ENCODE measurements at regions not wholly inside any gene's neighbourhood (a gene's known extent, or its start where the extent isn't known, plus 50 kb on each side); places are given as distances from the start of the nearest gene placed in this dataset.
A peak's percentile ranks its signal among the peaks of the same experiment; 100 is the strongest.

DNA sequence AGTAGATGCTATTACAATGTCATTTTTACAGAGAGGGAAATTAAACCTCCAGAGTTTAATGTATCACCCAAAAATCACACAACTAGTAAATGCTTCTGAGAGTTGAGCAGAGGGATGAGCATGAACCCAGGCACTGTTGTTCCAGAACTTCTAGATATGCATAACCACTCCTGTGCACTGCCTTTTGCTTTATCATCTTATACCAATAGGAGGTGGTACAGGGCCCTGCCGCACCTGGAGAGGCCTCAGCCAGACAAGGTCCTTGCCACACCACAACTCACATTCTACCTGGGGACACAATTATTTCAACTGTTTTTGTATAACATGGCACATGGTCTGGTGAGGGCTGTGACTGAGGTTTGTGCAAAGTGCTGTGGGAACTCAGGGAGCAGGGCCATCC, 78.5 kb upstream of the NTRK3 start:
- Histone ChIP-seq H3K36me3 (ENCODE audit: low read depth, missing control alignments) (no peaks in the 10 kb centered on the region), H3K4me1 (no peaks in the 10 kb centered on the region), H3K4me3 (no peak overlapping the region), H3K27ac (no peak overlapping the region), H3K9me3 (no peaks in the 10 kb centered on the region), H3K27me3 (no peaks in the 10 kb centered on the region)
- 82 to 92% methylated on average over 1 of the region's 1 CpG for WGBS, 2 donors
- no peak for TF ChIP-seq POLR2A (IDR thresholded peaks at IDR 0.05)
- TF ChIP-seq, protein P1, sequence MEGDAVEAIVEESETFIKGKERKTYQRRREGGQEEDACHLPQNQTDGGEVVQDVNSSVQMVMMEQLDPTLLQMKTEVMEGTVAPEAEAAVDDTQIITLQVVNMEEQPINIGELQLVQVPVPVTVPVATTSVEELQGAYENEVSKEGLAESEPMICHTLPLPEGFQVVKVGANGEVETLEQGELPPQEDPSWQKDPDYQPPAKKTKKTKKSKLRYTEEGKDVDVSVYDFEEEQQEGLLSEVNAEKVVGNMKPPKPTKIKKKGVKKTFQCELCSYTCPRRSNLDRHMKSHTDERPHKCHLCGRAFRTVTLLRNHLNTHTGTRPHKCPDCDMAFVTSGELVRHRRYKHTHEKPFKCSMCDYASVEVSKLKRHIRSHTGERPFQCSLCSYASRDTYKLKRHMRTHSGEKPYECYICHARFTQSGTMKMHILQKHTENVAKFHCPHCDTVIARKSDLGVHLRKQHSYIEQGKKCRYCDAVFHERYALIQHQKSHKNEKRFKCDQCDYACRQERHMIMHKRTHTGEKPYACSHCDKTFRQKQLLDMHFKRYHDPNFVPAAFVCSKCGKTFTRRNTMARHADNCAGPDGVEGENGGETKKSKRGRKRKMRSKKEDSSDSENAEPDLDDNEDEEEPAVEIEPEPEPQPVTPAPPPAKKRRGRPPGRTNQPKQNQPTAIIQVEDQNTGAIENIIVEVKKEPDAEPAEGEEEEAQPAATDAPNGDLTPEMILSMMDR (IDR thresholded peaks at IDR 0.05), result no peak
- DNase-seq, result no peak
- intact Hi-C loops (cut with DNase I; ENCODE audit: low total_unique reads), result no loop called here

DNA sequence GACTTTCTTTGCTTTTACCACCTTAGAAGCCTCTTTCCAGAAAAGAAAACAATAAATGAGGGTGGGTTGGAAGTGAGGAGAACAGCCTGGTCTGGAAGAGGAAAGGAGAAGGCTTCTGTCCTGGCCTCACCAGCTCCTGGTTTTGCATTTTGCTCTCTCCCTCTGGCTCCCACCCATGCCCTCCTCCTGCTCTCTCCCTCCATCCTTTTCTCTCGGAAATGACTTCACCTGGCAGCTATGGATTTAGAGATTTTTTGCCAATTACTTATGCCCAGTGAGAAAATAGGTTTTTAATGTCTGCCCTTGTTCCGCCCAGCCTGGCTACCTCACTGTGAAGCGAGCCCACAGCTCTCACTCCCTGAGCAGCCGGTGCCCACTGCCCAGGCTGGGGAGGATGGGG, 77.9 kb upstream of the NTRK3 start:
- Histone ChIP-seq H3K4me1 (no peaks in the 10 kb centered on the region), H3K9me3 (no peaks in the 10 kb centered on the region), H3K36me3 (ENCODE audit: low read depth, missing control alignments) (no peaks in the 10 kb centered on the region), H3K27me3 (no peaks in the 10 kb centered on the region), H3K27ac (no peak overlapping the region), H3K4me3 (no peak overlapping the region)
- DNase-seq, result no peak
- intact Hi-C loops (cut with DNase I; ENCODE audit: low total_unique reads), result no loop called here
- 44 to 49% methylated on average over 3 to 4 of the region's 4 CpGs for WGBS, 2 donors
- TF ChIP-seq POLR2A (IDR thresholded peaks at IDR 0.05), result no peak
- TF ChIP-seq, protein P1 (IDR thresholded peaks at IDR 0.05), result no peak

DNA sequence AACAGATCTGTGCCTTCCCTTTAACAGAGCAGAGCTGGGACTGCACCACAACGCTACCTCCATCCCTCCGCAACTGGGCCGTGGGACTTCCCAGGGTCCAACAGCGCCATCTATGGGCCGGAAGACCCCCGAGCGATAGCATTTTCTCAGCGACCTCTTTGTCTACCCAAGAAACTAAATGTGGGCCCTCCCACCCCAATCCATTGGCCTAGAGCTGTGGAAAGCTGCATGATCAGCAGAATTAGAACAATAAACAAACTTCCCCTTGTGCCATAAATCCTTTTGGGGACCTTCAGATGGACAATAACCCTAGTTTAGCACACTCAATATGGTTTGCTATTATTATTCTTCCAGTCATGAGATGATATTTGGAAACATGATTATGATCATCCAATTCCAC, 74.8 kb upstream of the NTRK3 start:
- peak; percentile 80 for DNase-seq
- no peak overlapping the region for H3K4me3 ChIP-seq
- H3K36me3 ChIP-seq (ENCODE audit: low read depth, missing control alignments), result no peaks in the 10 kb centered on the region
- no peaks in the 10 kb centered on the region for H3K27me3 ChIP-seq
- no peak for TF ChIP-seq POLR2A (IDR thresholded peaks at IDR 0.05)
- TF ChIP-seq, protein P1 (IDR thresholded peaks at IDR 0.05), result peak in 2 of 3 experiments; percentile 12 to 49
- intact Hi-C loops (cut with DNase I; ENCODE audit: low total_unique reads), result no loop called here
- 13 to 17% methylated on average over 8 of the region's 8 CpGs for WGBS, 2 donors
- H3K27ac ChIP-seq, result no peak overlapping the region
- H3K9me3 ChIP-seq, result no peaks in the 10 kb centered on the region
- H3K4me1 ChIP-seq, result no peaks in the 10 kb centered on the region

DNA sequence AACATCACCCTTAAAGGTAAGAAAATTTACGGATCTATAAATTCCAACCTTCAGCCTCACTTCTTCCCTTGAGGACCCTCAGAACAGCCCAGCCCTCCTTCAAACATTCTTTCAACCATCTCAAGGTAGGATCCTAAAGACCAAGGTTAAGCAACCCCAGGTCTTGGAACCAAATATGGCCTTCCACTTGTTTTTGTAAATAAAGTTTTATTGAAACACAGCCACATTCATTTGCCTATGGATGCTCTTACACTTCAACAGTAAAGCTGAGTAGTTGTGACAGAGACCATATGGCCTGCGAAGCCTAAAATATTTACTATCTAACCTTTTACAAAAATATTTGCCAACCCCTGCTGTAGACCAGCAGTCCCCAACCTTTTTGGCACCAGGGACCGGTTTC, 70.4 kb upstream of the NTRK3 start:
- H3K27me3 ChIP-seq, result no peaks in the 10 kb centered on the region
- H3K36me3 ChIP-seq (ENCODE audit: low read depth, missing control alignments), result no peaks in the 10 kb centered on the region
- intact Hi-C loops (cut with DNase I; ENCODE audit: low total_unique reads), result no loop called here
- no peak overlapping the region for H3K4me3 ChIP-seq
- no peak overlapping the region for H3K27ac ChIP-seq
- 93 to 95% methylated on average over 3 of the region's 3 CpGs for WGBS, 2 donors
- no peaks in the 10 kb centered on the region for H3K4me1 ChIP-seq
- DNase-seq, result no peak
- TF ChIP-seq POLR2A (IDR thresholded peaks at IDR 0.05), result no peak
- TF ChIP-seq, protein P1 (IDR thresholded peaks at IDR 0.05), result no peak
- no peaks in the 10 kb centered on the region for H3K9me3 ChIP-seq

DNA sequence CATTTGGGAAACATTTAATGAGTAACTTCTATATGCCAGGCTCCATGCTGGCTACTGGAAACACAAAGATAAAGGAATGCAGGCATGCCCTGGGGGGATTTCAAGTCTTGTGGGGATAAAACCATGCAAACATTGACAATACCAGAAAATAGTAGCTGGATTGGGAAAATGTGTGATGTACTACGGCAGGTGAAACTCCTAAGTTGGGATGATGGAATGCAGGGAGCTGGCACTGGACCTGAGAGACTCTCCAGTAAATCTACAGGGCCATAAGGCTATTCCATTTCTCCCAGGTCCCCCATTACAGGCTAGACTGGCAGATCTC, 68.2 kb upstream of the NTRK3 start:
- Histone ChIP-seq H3K4me1 (no peaks in the 10 kb centered on the region), H3K4me3 (no peak overlapping the region), H3K27ac (no peak overlapping the region), H3K27me3 (no peaks in the 10 kb centered on the region), H3K36me3 (ENCODE audit: low read depth, missing control alignments) (no peaks in the 10 kb centered on the region), H3K9me3 (no peaks in the 10 kb centered on the region)
- DNase-seq, result no peak
- intact Hi-C loops (cut with DNase I; ENCODE audit: low total_unique reads), result no loop called here
- TF ChIP-seq, protein P1 (IDR thresholded peaks at IDR 0.05), result no peak
- TF ChIP-seq POLR2A (IDR thresholded peaks at IDR 0.05), result no peak
- 87 to 94% methylated on average over 1 of the region's 1 CpG for WGBS, 2 donors
